ENCODE measurements at regions not wholly inside any gene's neighbourhood (a gene's known extent, or its start where the extent isn't known, plus 50 kb on each side); places are given as distances from the start of the nearest gene placed in this dataset.

GRCh38 chr6:56343295-56343694 is 95.9 kb upstream of the COL21A1 start:
- Histone ChIP-seq H3K27me3 (no peaks in the 10 kb centered on the region), H3K36me3 (no peaks in the 10 kb centered on the region), H3K9me3 (no peaks in the 10 kb centered on the region), H3K27ac (no peak overlapping the region), H3K4me1 (no peaks in the 10 kb centered on the region), H3K4me3 (no peak overlapping the region)
- no peak for TF ChIP-seq EP300 (IDR thresholded peaks at IDR 0.05)
- no peak for TF ChIP-seq POLR2A (IDR thresholded peaks at IDR 0.05)
- no peak for TF ChIP-seq POLR2AphosphoS5 (IDR thresholded peaks at IDR 0.05)
- TF ChIP-seq CTCF (IDR thresholded peaks at IDR 0.05) = no peak
- no peak for ATAC-seq
- WGBS, 2 donors (ENCODE audit: low coverage in 1 of 2) = 80 to 100% methylated on average over 1 to 2 of the region's 2 CpGs

GRCh38 chr6:56339524-56339923 is 92.1 kb upstream of the COL21A1 start:
- 28 to 48% methylated on average over 3 of the region's 3 CpGs for WGBS, 2 donors (ENCODE audit: low coverage in 1 of 2)

GRCh38 chr6:56335726-56336125 is 88.3 kb upstream of the COL21A1 start:
- H3K36me3 ChIP-seq = no peaks in the 10 kb centered on the region
- ATAC-seq = no peak
- no peak for TF ChIP-seq POLR2AphosphoS5 (IDR thresholded peaks at IDR 0.05)
- H3K9me3 ChIP-seq = no peaks in the 10 kb centered on the region
- H3K4me1 ChIP-seq = no peaks in the 10 kb centered on the region
- H3K4me3 ChIP-seq = no peak overlapping the region
- no peak overlapping the region for H3K27ac ChIP-seq
- 50 to 57% methylated on average over 1 of the region's 1 CpG for WGBS, 2 donors (ENCODE audit: low coverage in 1 of 2)
- H3K27me3 ChIP-seq = no peaks in the 10 kb centered on the region

More at GRCh38 chr6:56339524-56339923, 92.1 kb upstream of the COL21A1 start:
- H3K4me1 ChIP-seq = no peaks in the 10 kb centered on the region
- H3K36me3 ChIP-seq = no peaks in the 10 kb centered on the region
- no peak overlapping the region for H3K27ac ChIP-seq
- no peaks in the 10 kb centered on the region for H3K9me3 ChIP-seq
- H3K4me3 ChIP-seq = no peak overlapping the region
- TF ChIP-seq POLR2AphosphoS5 (IDR thresholded peaks at IDR 0.05) (no peak), EP300 (IDR thresholded peaks at IDR 0.05) (no peak), POLR2A (IDR thresholded peaks at IDR 0.05) (no peak), CTCF (IDR thresholded peaks at IDR 0.05) (no peak)
- no peaks in the 10 kb centered on the region for H3K27me3 ChIP-seq
- no peak for ATAC-seq

GRCh38 chr6:56334937-56335336 is 87.6 kb upstream of the COL21A1 start:
- H3K27me3 ChIP-seq = no peaks in the 10 kb centered on the region
- ATAC-seq = no peak
- no peaks in the 10 kb centered on the region for H3K4me1 ChIP-seq
- H3K27ac ChIP-seq = no peak overlapping the region
- TF ChIP-seq POLR2A (IDR thresholded peaks at IDR 0.05) (no peak), POLR2AphosphoS5 (IDR thresholded peaks at IDR 0.05) (no peak), EP300 (IDR thresholded peaks at IDR 0.05) (no peak), CTCF (IDR thresholded peaks at IDR 0.05) (no peak)
- no peaks in the 10 kb centered on the region for H3K9me3 ChIP-seq
- no peaks in the 10 kb centered on the region for H3K36me3 ChIP-seq
- no peak overlapping the region for H3K4me3 ChIP-seq
- 20 to 56% methylated on average over 1 of the region's 1 CpG for WGBS, 2 donors (ENCODE audit: low coverage in 1 of 2)

- peak; percentile 48 for ATAC-seq
- no peak overlapping the region for H3K4me3 ChIP-seq
- no peaks in the 10 kb centered on the region for H3K27me3 ChIP-seq
- H3K27ac ChIP-seq = no peak overlapping the region
- H3K36me3 ChIP-seq = no peaks in the 10 kb centered on the region
- 37 to 53% methylated on average over 3 of the region's 3 CpGs for WGBS, 2 donors (ENCODE audit: low coverage in 1 of 2)
- no peaks in the 10 kb centered on the region for H3K9me3 ChIP-seq
- no peak for TF ChIP-seq CTCF (IDR thresholded peaks at IDR 0.05)
- TF ChIP-seq EP300 (IDR thresholded peaks at IDR 0.05) = no peak
- TF ChIP-seq POLR2A (IDR thresholded peaks at IDR 0.05) = no peak
- no peak for TF ChIP-seq POLR2AphosphoS5 (IDR thresholded peaks at IDR 0.05)
- peaks cover 0 to 17% (median 0%) of the 10 kb centered on the region in 3 donors for H3K4me1 ChIP-seq
Observed at GRCh38 chr6:56329271-56330050, 82.1 kb upstream of the COL21A1 start.
